ENCODE measurements at regions not wholly inside any gene's neighbourhood (a gene's known extent, or its start where the extent isn't known, plus 50 kb on each side); places are given as distances from the start of the nearest gene placed in this dataset.
"Not testable (repeated sequence)": the region's sequence is repeated elsewhere in the genome, so short reads cannot be mapped to it uniquely, and the experiment has no call there.

GRCh38 chr3:59171491-59171890 lies 121.7 kb upstream of the CFAP20DC start:
- H3K4me1 ChIP-seq (ENCODE audit: control insufficient read depth in 2 of 2, insufficient read depth in 2 of 2, low read length in 2 of 2), result no peaks in the 10 kb centered on the region
- ChIA-PET CTCF (no interaction called here), POLR2A (no interaction called here)
- H3K36me3 Mint-ChIP-seq, result no peaks in the 10 kb centered on the region
- no peaks in the 10 kb centered on the region for H3K4me1 Mint-ChIP-seq
- H3K27me3 Mint-ChIP-seq, result peaks cover 0 to 13% (median 4%) of the 10 kb centered on the region in 5 donors
- no peaks in the 10 kb centered on the region for H3K9me3 Mint-ChIP-seq
- intact Hi-C loops (cut with micrococcal nuclease), result no loop called here
- no peaks in the 10 kb centered on the region for H3K9me3 ChIP-seq (ENCODE audit: control insufficient read depth in 2 of 3, low read length in 3 of 3)
- H3K27ac ChIP-seq (ENCODE audit: low read depth, low read length), result no peak overlapping the region
- H3K27ac Mint-ChIP-seq, result no peak overlapping the region
- ATAC-seq (no peak), DNase-seq (no peak)
- H3K4me3 Mint-ChIP-seq, result no peak overlapping the region
- H3K36me3 ChIP-seq (ENCODE audit: control insufficient read depth in 2 of 3, insufficient read depth in 3 of 3, low read length in 3 of 3), result no peaks in the 10 kb centered on the region
- no peak overlapping the region for H3K4me3 ChIP-seq (ENCODE audit: low read length)
- no peaks in the 10 kb centered on the region for H3K27me3 ChIP-seq (ENCODE audit: control insufficient read depth in 2 of 2, insufficient read depth in 2 of 2, low read length in 2 of 2)

GRCh38 chr3:59170166-59170565 lies 120.3 kb upstream of the CFAP20DC start:
- H3K36me3 Mint-ChIP-seq, result not testable (repeated sequence)

GRCh38 chr3:59167756-59168155 lies 117.9 kb upstream of the CFAP20DC start:
- H3K27me3 Mint-ChIP-seq, result peaks cover 0 to 13% (median 4%) of the 10 kb centered on the region in 5 donors
- CTCF ChIA-PET, result no interaction called here
- H3K36me3 ChIP-seq (ENCODE audit: control insufficient read depth in 2 of 3, insufficient read depth in 3 of 3, low read length in 3 of 3), result no peaks in the 10 kb centered on the region
- no peak overlapping the region for H3K4me3 Mint-ChIP-seq
- H3K36me3 Mint-ChIP-seq, result peaks cover 0 to 3% (median 0%) of the 10 kb centered on the region in 5 donors
- ATAC-seq, result no peak
- no peak for DNase-seq
- no peak overlapping the region for H3K27ac ChIP-seq (ENCODE audit: low read depth, low read length)
- intact Hi-C loops (cut with micrococcal nuclease), result no loop called here
- no peaks in the 10 kb centered on the region for H3K4me1 Mint-ChIP-seq
- H3K4me1 ChIP-seq (ENCODE audit: control insufficient read depth in 2 of 2, insufficient read depth in 2 of 2, low read length in 2 of 2), result no peaks in the 10 kb centered on the region
- no peaks in the 10 kb centered on the region for H3K9me3 ChIP-seq (ENCODE audit: control insufficient read depth in 2 of 3, low read length in 3 of 3)
- no peaks in the 10 kb centered on the region for H3K9me3 Mint-ChIP-seq
- H3K27me3 ChIP-seq (ENCODE audit: control insufficient read depth in 2 of 2, insufficient read depth in 2 of 2, low read length in 2 of 2), result no peaks in the 10 kb centered on the region
- H3K27ac Mint-ChIP-seq, result no peak overlapping the region
- POLR2A ChIA-PET, result no interaction called here
- H3K4me3 ChIP-seq (ENCODE audit: low read length), result no peak overlapping the region

More at GRCh38 chr3:59170166-59170565, 120.3 kb upstream of the CFAP20DC start:
- DNase-seq; intact Hi-C loops (cut with micrococcal nuclease); H3K4me1 ChIP-seq (ENCODE audit: control insufficient read depth in 2 of 2, insufficient read depth in 2 of 2, low read length in 2 of 2); H3K27me3 ChIP-seq (ENCODE audit: control insufficient read depth in 2 of 2, insufficient read depth in 2 of 2, low read length in 2 of 2); ATAC-seq; H3K27ac Mint-ChIP-seq; H3K27ac ChIP-seq (ENCODE audit: low read depth, low read length); POLR2A ChIA-PET; H3K36me3 ChIP-seq (ENCODE audit: control insufficient read depth in 2 of 3, insufficient read depth in 3 of 3, low read length in 3 of 3); H3K4me1 Mint-ChIP-seq; CTCF ChIA-PET; H3K9me3 Mint-ChIP-seq; H3K4me3 ChIP-seq (ENCODE audit: low read length); H3K9me3 ChIP-seq (ENCODE audit: control insufficient read depth in 2 of 3, low read length in 3 of 3); H3K4me3 Mint-ChIP-seq: not testable (repeated sequence)
- peaks cover 0 to 11% (median 4%) of the 10 kb centered on the region in 5 donors for H3K27me3 Mint-ChIP-seq

GRCh38 chr3:59163953-59164352 lies 114.1 kb upstream of the CFAP20DC start:
- Histone ChIP-seq H3K27ac (ENCODE audit: low read depth, low read length) (no peak overlapping the region), H3K27me3 (ENCODE audit: control insufficient read depth in 2 of 2, insufficient read depth in 2 of 2, low read length in 2 of 2) (no peaks in the 10 kb centered on the region), H3K4me1 (ENCODE audit: control insufficient read depth in 2 of 2, insufficient read depth in 2 of 2, low read length in 2 of 2) (no peaks in the 10 kb centered on the region), H3K9me3 (ENCODE audit: control insufficient read depth in 2 of 3, low read length in 3 of 3) (no peaks in the 10 kb centered on the region), H3K36me3 (ENCODE audit: control insufficient read depth in 2 of 3, insufficient read depth in 3 of 3, low read length in 3 of 3) (no peaks in the 10 kb centered on the region), H3K4me3 (ENCODE audit: low read length) (no peak overlapping the region)
- intact Hi-C loops (cut with micrococcal nuclease), result no loop called here
- H3K4me1 Mint-ChIP-seq, result no peaks in the 10 kb centered on the region
- CTCF ChIA-PET, result no interaction called here
- H3K27ac Mint-ChIP-seq, result no peak overlapping the region
- no peak for ATAC-seq
- no peak overlapping the region for H3K4me3 Mint-ChIP-seq
- peaks cover 0 to 15% (median 4%) of the 10 kb centered on the region in 5 donors for H3K27me3 Mint-ChIP-seq
- peaks cover 0 to 3% (median 0%) of the 10 kb centered on the region in 5 donors for H3K36me3 Mint-ChIP-seq
- no peak for DNase-seq
- POLR2A ChIA-PET, result no interaction called here
- no peaks in the 10 kb centered on the region for H3K9me3 Mint-ChIP-seq

GRCh38 chr3:59161048-59161447 lies 111.2 kb upstream of the CFAP20DC start:
- no peak overlapping the region for H3K27ac Mint-ChIP-seq
- no peaks in the 10 kb centered on the region for H3K27me3 ChIP-seq (ENCODE audit: control insufficient read depth in 2 of 2, insufficient read depth in 2 of 2, low read length in 2 of 2)
- POLR2A ChIA-PET, result no interaction called here
- H3K9me3 Mint-ChIP-seq, result no peaks in the 10 kb centered on the region
- intact Hi-C loops (cut with micrococcal nuclease), result no loop called here
- no peak overlapping the region for H3K27ac ChIP-seq (ENCODE audit: low read depth, low read length)
- no peaks in the 10 kb centered on the region for H3K4me1 Mint-ChIP-seq
- DNase-seq (no peak), ATAC-seq (no peak)
- no peaks in the 10 kb centered on the region for H3K9me3 ChIP-seq (ENCODE audit: control insufficient read depth in 2 of 3, low read length in 3 of 3)
- no peak overlapping the region for H3K4me3 Mint-ChIP-seq
- H3K4me1 ChIP-seq (ENCODE audit: control insufficient read depth in 2 of 2, insufficient read depth in 2 of 2, low read length in 2 of 2), result no peaks in the 10 kb centered on the region
- CTCF ChIA-PET, result no interaction called here
- peaks cover 0 to 3% (median 0%) of the 10 kb centered on the region in 5 donors for H3K36me3 Mint-ChIP-seq
- no peaks in the 10 kb centered on the region for H3K36me3 ChIP-seq (ENCODE audit: control insufficient read depth in 2 of 3, insufficient read depth in 3 of 3, low read length in 3 of 3)
- peaks cover 0 to 10% (median 5%) of the 10 kb centered on the region in 5 donors for H3K27me3 Mint-ChIP-seq
- no peak overlapping the region for H3K4me3 ChIP-seq (ENCODE audit: low read length)

- H3K27ac Mint-ChIP-seq, result no peak overlapping the region
- H3K4me1 ChIP-seq (ENCODE audit: control insufficient read depth in 2 of 2, insufficient read depth in 2 of 2, low read length in 2 of 2), result no peaks in the 10 kb centered on the region
- H3K36me3 Mint-ChIP-seq, result peaks cover 0 to 3% (median 0%) of the 10 kb centered on the region in 5 donors
- no peaks in the 10 kb centered on the region for H3K27me3 ChIP-seq (ENCODE audit: control insufficient read depth in 2 of 2, insufficient read depth in 2 of 2, low read length in 2 of 2)
- no peak overlapping the region for H3K27ac ChIP-seq (ENCODE audit: low read depth, low read length)
- CTCF ChIA-PET, result no interaction called here
- no peaks in the 10 kb centered on the region for H3K36me3 ChIP-seq (ENCODE audit: control insufficient read depth in 2 of 3, insufficient read depth in 3 of 3, low read length in 3 of 3)
- no peaks in the 10 kb centered on the region for H3K9me3 Mint-ChIP-seq
- H3K4me3 ChIP-seq (ENCODE audit: low read length), result no peak overlapping the region
- DNase-seq, result no peak
- POLR2A ChIA-PET, result no interaction called here
- ATAC-seq, result no peak
- no peak overlapping the region for H3K4me3 Mint-ChIP-seq
- intact Hi-C loops (cut with micrococcal nuclease), result no loop called here
- no peaks in the 10 kb centered on the region for H3K9me3 ChIP-seq (ENCODE audit: control insufficient read depth in 2 of 3, low read length in 3 of 3)
- peaks cover 0 to 8% (median 5%) of the 10 kb centered on the region in 5 donors for H3K27me3 Mint-ChIP-seq
- no peaks in the 10 kb centered on the region for H3K4me1 Mint-ChIP-seq
Measured at GRCh38 chr3:59160133-59160746, 110.4 kb upstream of the CFAP20DC start.

GRCh38 chr3:59153648-59154047 lies 103.8 kb upstream of the CFAP20DC start:
- H3K27ac Mint-ChIP-seq, result no peak overlapping the region
- DNase-seq (no peak), ATAC-seq (no peak)
- no peak overlapping the region for H3K4me3 Mint-ChIP-seq
- CTCF ChIA-PET, result no interaction called here
- peaks cover 0 to 27% (median 11%) of the 10 kb centered on the region in 11 donors for H3K9me3 Mint-ChIP-seq
- H3K36me3 ChIP-seq (ENCODE audit: control insufficient read depth in 2 of 3, insufficient read depth in 3 of 3, low read length in 3 of 3), result no peaks in the 10 kb centered on the region
- no peaks in the 10 kb centered on the region for H3K4me1 ChIP-seq (ENCODE audit: control insufficient read depth in 2 of 2, insufficient read depth in 2 of 2, low read length in 2 of 2)
- H3K9me3 ChIP-seq (ENCODE audit: control insufficient read depth in 2 of 3, low read length in 3 of 3), result no peaks in the 10 kb centered on the region
- H3K36me3 Mint-ChIP-seq, result peaks cover 0 to 4% (median 0%) of the 10 kb centered on the region in 5 donors
- POLR2A ChIA-PET, result no interaction called here
- H3K4me3 ChIP-seq (ENCODE audit: low read length), result no peak overlapping the region
- peaks cover 2 to 36% (median 21%) of the 10 kb centered on the region in 5 donors for H3K27me3 Mint-ChIP-seq
- H3K4me1 Mint-ChIP-seq, result no peaks in the 10 kb centered on the region
- H3K27ac ChIP-seq (ENCODE audit: low read depth, low read length), result no peak overlapping the region
- intact Hi-C loops (cut with micrococcal nuclease), result no loop called here
- H3K27me3 ChIP-seq (ENCODE audit: control insufficient read depth in 2 of 2, insufficient read depth in 2 of 2, low read length in 2 of 2), result peaks cover 0 to 3% of the 10 kb centered on the region in 2 donors
